NCI-H1436 (cell line): ENCODE measurements at regions not wholly inside any gene's neighbourhood (a gene's known extent, or its start where the extent isn't known, plus 50 kb on each side); places are given as distances from the start of the nearest gene placed in this dataset.

Source experiments
- DNase-seq: peaks from one replicate; lab custom pipeline; 2025; lab: John Stamatoyannopoulos, UW

DNA sequence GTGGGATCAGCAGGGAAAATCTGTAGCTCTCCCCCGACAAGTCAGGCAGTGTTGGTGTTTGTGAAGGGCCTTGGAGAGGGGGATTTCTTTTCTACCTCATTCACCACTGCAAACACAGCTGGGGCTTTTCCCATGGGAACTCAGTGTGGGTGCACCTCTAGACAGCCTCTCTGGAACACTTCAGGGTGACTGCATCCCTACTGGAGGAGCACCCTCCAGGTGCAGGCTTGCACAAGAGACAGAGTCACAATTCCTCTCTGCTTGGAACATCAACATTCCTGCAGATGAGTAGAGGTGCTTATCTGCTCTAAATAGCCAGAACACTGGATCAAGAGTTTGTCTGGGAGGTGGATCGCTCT is 72.7 kb upstream of the AKAP13 start:
- no peak for DNase-seq

DNA sequence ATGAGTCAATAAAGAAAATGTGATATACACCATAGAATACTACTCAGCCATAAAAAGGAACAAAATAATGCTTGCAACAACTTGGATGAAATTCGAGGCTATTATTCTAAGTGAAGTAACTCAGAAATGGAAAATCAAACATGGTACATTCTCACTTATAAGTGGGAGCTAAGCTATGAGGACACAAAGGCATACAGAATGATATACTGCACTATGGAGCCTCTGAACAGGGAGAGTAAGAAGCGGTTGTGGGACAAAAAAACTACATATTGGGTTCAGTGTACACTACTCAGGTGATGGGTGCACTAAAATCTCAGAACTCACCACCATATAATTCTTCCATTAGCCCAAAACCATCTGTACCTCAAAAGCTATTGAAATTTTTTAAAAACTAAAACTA is 68.8 kb upstream of the AKAP13 start:
- no peak for DNase-seq

DNA sequence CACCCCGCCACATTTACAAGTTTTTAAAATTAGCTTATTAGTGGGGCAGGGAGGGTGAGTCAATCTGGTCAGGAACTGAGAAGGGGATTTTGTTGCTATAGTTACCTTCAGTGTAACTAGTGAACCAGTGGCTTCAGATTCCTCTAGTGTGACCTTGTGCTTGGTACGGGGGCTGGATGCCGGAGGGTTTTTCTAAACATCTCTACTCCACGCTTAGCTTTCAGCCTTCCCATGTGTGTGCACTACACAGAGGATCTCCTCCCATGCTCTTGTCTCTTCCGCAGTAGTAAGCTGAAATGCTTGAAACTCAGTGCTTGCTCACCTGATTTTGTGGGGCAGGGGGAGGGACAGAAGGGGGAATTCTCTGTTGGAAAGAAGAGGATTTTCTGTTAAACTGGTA is 67.9 kb upstream of the AKAP13 start:
- no peak for DNase-seq

DNA sequence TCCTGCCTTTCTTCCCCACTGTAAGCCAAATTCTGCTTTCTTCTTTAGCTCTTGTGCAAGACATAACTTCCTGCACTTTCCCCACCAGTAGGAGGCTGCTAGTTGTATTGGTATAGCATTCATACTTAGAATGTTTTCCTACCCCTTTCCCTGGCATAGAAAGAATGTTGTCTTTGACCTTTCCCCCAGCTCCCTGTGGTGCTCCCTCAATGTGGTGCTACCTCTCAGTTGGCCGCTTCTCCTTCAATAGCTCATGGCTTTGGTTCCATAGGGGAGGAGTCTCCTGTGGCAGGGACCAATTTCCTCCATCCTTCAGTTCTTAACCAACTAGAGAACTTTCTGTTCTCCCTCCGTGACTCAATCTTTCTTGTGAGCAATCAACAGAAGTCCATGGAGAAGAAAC is 67.5 kb upstream of the AKAP13 start:
- DNase-seq = no peak

DNA sequence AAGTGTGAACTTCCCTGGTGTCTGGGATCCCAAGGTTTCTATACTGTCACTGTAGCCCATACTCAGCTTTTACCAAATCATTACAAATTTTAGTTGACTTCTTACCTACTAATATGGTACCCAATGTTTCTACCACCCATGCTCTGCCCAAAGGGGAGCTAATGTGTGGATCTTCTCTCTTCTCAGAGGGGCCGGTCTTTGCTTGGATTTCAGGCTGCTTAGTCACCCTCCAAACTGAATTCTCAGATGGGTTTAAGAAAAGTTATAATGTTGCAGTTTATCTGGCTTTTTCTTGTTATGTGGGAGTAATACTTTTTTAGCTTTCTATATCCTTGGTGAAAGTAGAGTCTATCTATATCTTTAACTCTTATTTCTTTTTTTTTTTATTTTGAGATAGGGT is 67.1 kb upstream of the AKAP13 start:
- DNase-seq = no peak

DNA sequence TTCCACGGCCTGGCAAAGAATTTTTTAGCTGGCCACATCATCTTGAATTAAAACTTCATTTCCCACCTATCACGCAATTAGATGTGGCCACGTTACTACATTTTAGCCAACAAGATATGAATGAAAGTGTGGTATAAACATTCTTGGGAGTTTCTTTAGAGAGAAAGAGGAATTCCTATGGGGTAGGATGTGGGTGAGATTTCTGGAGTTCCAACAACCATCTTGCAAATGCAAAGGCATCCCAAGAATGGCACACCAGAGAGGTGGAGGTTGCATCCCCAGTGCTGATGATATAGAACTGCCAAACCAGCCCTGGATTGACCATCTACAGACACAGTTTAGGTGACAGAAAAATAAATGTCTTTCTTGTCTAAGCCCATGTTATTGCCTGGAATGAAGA is 66.3 kb upstream of the AKAP13 start:
- DNase-seq = no peak

DNA sequence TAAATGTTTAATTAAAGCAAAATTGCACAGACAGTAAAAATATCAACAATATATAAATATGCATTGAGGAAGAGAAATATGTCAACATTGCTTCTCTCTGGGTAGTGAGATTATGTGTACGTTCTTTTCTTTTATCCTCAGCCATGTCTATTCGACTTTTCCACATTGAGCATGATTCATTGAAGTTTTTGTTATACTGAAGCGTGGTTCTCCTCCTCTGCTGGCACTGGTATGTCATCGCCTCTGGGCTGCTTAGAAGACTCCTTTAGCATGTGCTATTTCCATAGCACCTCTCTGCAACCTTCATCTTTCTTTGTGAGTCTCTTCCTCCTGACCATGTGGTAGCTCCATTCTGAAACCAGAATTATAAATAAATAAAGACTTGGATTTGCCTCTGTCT is 65.8 kb upstream of the AKAP13 start:
- no peak for DNase-seq

DNA sequence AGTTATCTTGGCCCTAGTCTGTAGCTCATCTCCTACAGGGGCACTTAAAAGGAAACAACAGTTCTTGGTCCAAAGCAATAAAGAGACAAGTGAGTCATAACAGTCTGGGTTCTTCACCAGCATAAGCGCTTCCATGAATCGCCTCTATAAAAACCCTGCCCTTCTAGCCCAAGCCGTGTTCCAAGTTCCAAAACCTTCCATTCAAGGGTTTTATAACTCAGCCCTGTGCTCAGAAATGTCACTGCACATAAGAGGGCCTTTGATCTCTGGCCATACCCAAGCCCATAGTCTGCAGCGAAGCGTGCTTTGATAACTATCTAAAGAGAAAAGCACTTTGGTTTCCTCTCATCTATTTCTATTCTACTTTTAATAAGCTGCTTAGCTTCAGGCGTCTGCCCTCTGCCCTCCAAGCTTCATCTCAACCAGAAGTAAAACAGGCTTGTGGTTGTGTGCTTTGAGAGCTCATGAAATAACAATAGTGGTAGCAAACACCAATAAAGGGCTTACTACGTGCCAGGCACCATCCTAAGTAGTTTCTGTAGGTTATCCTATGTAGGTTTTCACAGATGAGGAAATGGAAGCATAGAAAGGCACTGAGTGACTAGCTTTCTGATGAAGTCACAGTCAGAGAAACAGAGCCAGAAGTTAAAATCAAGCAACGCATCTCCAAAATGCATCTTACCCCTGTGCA is 64.0 kb upstream of the AKAP13 start:
- DNase-seq = no peak

DNA sequence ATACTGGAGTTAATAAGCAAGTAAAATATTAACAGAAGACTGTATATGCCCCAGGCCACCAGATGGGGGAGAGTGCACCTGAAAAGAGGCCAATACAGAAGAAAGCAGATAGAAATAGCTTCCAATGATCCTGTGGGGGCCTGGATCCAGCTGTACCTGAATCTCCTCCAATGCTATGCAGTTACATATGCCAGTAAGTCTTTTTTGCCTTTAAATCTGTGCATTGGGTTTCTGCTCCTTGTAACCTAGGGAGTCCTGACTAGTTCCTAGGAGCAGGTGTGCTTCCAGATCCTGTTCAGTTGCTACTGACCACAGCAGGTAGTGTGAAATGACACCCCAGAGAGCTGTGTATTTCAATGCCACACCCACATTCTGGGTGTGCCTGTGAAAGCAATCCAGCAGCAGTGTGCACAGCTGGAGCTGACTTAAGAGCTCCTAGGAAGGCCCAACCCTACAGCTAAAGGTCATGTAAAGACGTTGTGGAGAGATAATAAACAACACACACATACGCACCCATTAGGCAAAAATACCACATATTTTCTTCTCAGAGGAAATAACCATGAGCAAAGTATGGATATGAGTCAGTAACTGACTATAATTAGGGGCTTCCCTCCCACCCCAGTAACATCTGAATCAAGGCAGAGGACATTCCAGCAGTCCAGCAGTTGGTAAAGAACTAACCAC is 62.2 kb upstream of the AKAP13 start:
- DNase-seq = no peak

DNA sequence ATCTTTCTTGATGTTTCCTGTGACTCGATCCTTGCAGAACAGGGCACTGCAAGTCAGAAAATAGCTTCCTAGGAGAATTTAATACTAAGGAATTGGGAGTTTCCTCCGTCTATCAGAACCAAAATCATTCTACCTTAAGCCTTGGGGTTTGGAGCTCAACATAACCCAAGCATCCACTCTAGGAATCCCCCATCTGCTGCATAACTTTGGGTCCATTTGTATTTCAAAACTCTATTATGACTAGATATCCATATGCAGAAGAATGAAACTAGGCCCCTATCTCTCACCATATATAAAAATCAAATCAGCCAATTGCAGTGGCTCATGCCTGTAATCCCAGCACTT is 61.7 kb upstream of the AKAP13 start:
- DNase-seq = no peak

DNA sequence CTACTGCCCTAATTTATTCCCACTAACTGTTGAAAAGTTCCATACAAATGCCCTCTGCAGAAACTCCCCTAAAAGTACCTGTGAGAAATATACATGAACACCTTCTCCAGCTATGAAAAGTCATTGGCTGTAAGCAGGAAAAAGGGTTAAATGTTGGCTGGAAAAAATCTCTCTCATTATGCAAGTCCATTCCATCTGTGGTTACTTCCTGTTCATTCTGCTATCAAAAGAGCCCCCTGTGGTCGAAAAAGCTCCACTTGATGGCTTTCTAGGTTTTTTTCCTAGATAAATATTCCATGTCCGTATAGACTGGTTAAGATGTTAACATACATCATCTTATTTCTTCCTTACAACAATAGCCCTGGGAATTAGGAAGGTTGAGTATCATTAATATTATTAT is 56.2 kb upstream of the AKAP13 start:
- no peak for DNase-seq

DNA sequence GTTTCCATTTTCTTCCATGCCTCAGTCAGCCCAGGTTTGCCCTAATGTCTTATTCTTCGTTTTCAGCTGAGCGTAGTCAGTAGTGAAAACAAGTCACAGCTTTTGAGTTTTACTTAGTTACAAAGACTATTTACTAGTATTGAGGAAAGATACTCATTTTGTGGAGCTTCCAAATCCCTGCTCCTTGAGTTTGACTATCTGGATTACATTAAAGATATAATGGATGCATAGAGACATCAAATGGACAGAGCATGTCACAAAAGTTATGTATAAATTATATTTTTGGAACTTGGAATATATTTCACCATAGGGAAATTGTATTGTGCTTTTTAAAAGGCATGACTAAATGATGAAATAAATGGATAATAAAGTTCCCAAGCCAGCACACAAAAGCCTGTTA is 54.6 kb upstream of the AKAP13 start:
- no peak for DNase-seq

DNA sequence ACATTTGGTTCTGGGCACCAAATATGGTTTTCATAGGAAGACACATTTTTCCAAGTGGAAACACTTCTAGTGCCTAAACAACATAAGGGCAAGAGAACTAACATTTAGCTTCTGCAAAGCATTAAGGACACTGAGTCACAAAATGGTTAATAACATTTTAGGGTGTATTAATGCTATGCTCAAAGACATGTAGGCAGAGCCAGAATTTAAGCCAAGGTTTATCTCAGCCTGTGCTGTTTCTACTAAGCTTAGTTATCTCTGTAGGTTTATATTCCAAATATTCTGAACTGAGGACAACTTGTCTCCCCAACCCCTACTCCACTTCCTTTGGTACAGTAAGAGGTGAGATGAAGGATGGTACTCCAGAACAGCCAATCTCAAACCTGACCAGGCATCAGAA is 54.1 kb upstream of the AKAP13 start:
- no peak for DNase-seq

DNA sequence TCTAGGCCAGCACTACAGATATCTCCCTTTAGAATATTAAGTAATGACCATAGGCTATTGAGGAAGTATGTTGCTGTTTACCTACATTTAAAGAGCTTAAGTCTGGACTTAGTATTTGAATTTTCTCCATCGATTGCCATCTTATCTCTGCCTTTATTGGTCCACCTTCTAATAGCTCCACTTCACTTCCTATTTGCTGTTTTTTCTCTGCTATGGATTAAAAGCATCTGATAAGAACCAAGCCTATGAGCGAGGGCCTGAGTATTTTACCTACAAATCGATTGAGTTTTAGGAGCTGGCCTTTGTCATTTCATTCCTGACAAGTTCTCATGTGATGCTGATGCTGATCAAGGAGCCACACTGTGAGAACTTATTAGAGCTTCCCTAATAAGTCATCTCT is 52.6 kb upstream of the AKAP13 start:
- no peak for DNase-seq

DNA sequence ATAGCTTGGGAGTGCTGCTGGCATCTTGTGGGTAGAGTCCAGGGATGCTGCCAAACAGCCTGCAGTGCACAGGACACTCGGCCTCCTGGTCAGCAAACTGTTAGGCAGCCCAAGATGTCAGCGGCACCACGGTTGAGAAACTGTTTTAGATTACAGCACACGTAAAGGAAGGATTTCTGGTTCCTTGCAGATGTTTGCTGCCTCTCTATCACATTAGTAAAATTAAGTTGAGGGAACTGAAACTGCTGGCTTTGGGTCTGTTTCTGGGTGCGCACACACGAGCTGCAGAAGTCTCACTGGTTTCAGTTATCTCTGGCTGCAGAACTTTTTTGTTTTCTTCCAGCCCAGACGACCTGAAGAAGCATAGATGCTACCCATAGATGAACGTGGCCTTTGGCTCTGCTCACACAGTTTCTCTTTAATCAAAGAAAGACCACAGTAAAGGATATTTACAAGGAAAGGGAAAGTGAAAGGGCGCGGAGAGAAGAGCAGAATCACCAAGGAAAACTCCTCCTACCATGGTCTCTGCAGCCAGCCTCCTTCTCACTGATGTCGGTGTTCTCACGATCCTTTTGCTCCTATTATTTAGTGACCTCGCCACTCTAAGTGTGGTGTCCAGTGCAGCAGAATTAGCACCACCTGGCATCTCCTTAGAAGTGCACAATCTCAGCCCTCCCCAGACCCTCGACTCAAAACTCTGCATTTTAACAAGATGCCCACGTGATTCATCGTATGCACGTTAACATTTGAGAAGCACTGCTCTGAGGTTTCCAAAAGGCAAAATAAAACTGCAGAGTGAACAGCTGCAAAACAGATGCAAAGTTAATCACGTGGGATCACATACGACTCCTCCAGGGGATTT is 50.6 kb upstream of the AKAP13 start:
- DNase-seq = no peak
